GM10248 (cell line): ENCODE measurements at regions not wholly inside any gene's neighbourhood (a gene's known extent, or its start where the extent isn't known, plus 50 kb on each side); places are given as distances from the start of the nearest gene placed in this dataset.

Experiments
- CTCF ChIA-PET: fragments of 300-600 bp; sonication (Branson Sonifier 250); formaldehyde crosslinking; extraction: SDS; loops from one replicate; lab custom pipeline; 2021; ENCODE audit warnings: antibody characterized with exemption; lab: Yijun Ruan, JAX
- POLR2A ChIA-PET: fragments of 350-650 bp; sonication (Branson Sonifier 250); formaldehyde crosslinking; extraction: SDS; loops from one replicate; lab custom pipeline; 2020; ENCODE audit warnings: antibody characterized with exemption; lab: Yijun Ruan, JAX
- DNase-seq: peaks from one replicate; pipeline ENCODE4 v3.0.0; 2012; ENCODE audit errors: extremely low spot score
- CTCF ChIP-seq: IDR thresholded peaks from 2 replicates; pipeline ENCODE4 v1.5.1; 2012; ENCODE audit warnings: mild to moderate bottlenecking, low read depth; ENCODE audit errors: extremely low read depth, missing control alignments, control extremely low read depth

- ChIA-PET CTCF (interaction anchor here (0.7 to 1.2 kb wide), 4 partner anchors 8 to 13 kb away, joined by 3 to 4 read pairs (median 3); no protein-coding TSS in a partner anchor), POLR2A (no interaction called here)
- TF ChIP-seq CTCF, result no peak
- no peak for DNase-seq
These were observed 465.9 kb upstream of the TBX3 start for GRCh38 chr12:115149685-115150378.

GRCh38 chr12:115149279-115149678 lies 465.3 kb upstream of the TBX3 start:
- no peak for TF ChIP-seq CTCF
- DNase-seq, result no peak
- ChIA-PET POLR2A (no interaction called here), CTCF (interaction anchor here (0.7 to 1.2 kb wide), 4 partner anchors 9 to 13 kb away, joined by 3 to 4 read pairs (median 3); no protein-coding TSS in a partner anchor)

GRCh38 chr12:115147916-115148315 lies 463.9 kb upstream of the TBX3 start:
- DNase-seq, result no peak
- ChIA-PET POLR2A (no interaction called here), CTCF (no interaction called here)
- no peak for TF ChIP-seq CTCF

- no peak for TF ChIP-seq CTCF
- ChIA-PET POLR2A (no interaction called here), CTCF (no interaction called here)
- DNase-seq, result no peak
These were observed 462.5 kb upstream of the TBX3 start for GRCh38 chr12:115146453-115146852.

- no peak for DNase-seq
- no peak for TF ChIP-seq CTCF
- POLR2A ChIA-PET, result no interaction called here
- CTCF ChIA-PET, result no interaction called here
These were observed 460.4 kb upstream of the TBX3 start for GRCh38 chr12:115144425-115144824.

- ChIA-PET POLR2A (no interaction called here), CTCF (no interaction called here)
- no peak for DNase-seq
- TF ChIP-seq CTCF, result no peak
These were observed 457.1 kb upstream of the TBX3 start for GRCh38 chr12:115140981-115141655.
